Colonic mucosa (tissue), 4 donors: ENCODE measurements at regions not wholly inside any gene's neighbourhood (a gene's known extent, or its start where the extent isn't known, plus 50 kb on each side); places are given as distances from the start of the nearest gene placed in this dataset.

Experiments used
- DNase-seq: peaks from one replicate; pipeline ENCODE4 v3.0.0-alpha.2; 2020
- H3K27ac ChIP-seq: fragments of 200-600 bp; one replicate; pipeline ENCODE4 v1.8.0; 2021
- H3K27me3 ChIP-seq: fragments of 200-600 bp; one replicate; pipeline ENCODE4 v1.8.0; 2021
- H3K36me3 ChIP-seq: fragments of 200-600 bp; one replicate; pipeline ENCODE4 v1.8.0; 2021
- H3K4me1 ChIP-seq: fragments of 200-600 bp; one replicate; pipeline ENCODE4 v1.8.0; 2021; ENCODE audit warnings: mild to moderate bottlenecking
- H3K4me3 ChIP-seq: fragments of 200-600 bp; one replicate; pipeline ENCODE4 v1.8.0; 2021
- H3K9ac ChIP-seq, 2 donors: one replicate each; pipeline ENCODE4 v1.7.0; 2013; ENCODE audit warnings: control low read depth in 2 of 2, low read depth in 2 of 2, low read length in 2 of 2
- H3K9me3 ChIP-seq: fragments of 200-600 bp; one replicate; pipeline ENCODE4 v1.8.0; 2021
- intact Hi-C: fragments of 100-400 bp; cut with DNase I; formaldehyde crosslinking; loops from one replicate; pipeline ENCODE4 v1.14.1; 2022
- TF ChIP-seq, protein P1 (sequence below): fragments of 200-600 bp; IDR thresholded peaks from one replicate; pipeline ENCODE4 v1.8.0; 2022; ENCODE audit warnings: antibody characterized with exemption, mild to moderate bottlenecking
- donor health status: healthy.
- donor health status: DM: no; HTN: no; CAD: no.
- donor health status: DM: no; HTN: no; CAD: no.

DNA sequence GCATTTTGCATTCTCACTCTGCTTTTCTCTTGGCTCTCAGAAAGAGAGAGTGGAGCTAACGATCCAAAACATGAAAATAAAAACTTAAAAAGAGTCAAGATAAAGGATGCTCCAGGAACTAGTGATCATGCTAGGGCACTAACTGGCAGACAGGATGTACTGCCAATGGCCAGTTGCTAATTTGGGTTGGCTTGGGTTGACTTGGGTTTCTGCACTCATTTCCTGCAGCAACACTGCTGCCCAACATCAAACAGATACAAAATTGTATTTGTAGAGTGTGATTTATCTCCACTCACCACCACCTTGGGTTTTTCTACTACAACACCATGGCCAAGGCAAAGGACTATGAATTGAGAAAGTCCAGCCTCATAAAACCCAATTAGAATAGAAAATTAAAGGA lies 662.3 kb upstream of the PTBP2 start:
- H3K36me3 ChIP-seq, result no peaks in the 10 kb centered on the region
- intact Hi-C loops, result no loop called here
- no peaks in the 10 kb centered on the region for H3K27me3 ChIP-seq
- H3K4me3 ChIP-seq, result no peak overlapping the region
- no peaks in the 10 kb centered on the region for H3K9me3 ChIP-seq
- TF ChIP-seq, protein P1, sequence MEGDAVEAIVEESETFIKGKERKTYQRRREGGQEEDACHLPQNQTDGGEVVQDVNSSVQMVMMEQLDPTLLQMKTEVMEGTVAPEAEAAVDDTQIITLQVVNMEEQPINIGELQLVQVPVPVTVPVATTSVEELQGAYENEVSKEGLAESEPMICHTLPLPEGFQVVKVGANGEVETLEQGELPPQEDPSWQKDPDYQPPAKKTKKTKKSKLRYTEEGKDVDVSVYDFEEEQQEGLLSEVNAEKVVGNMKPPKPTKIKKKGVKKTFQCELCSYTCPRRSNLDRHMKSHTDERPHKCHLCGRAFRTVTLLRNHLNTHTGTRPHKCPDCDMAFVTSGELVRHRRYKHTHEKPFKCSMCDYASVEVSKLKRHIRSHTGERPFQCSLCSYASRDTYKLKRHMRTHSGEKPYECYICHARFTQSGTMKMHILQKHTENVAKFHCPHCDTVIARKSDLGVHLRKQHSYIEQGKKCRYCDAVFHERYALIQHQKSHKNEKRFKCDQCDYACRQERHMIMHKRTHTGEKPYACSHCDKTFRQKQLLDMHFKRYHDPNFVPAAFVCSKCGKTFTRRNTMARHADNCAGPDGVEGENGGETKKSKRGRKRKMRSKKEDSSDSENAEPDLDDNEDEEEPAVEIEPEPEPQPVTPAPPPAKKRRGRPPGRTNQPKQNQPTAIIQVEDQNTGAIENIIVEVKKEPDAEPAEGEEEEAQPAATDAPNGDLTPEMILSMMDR, result no peak
- no peaks in the 10 kb centered on the region for H3K4me1 ChIP-seq
- no peak overlapping the region for H3K27ac ChIP-seq
- H3K9ac ChIP-seq, result no peak overlapping the region
- DNase-seq, result no peak

DNA sequence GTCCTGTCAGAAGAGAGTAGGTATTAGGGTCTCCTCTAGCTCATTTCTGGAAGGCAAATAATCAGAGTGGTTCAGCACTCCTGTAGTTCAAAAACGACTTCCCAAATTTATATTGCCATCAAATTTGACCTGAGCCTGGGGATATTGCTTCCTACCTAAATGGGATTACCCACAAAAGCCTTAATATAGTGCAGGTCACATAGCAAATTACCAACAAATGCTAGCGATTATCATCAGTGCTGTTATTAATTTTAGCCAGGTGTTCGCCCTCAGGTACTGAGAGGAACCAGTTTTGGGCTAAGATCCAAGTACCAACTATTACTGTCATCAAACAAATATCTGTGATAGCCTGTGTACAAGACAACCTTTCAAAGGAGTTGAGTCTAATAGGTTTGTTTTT lies 661.8 kb upstream of the PTBP2 start:
- H3K4me1 ChIP-seq, result no peaks in the 10 kb centered on the region
- TF ChIP-seq, protein P1, result no peak
- H3K9me3 ChIP-seq, result no peaks in the 10 kb centered on the region
- no peaks in the 10 kb centered on the region for H3K27me3 ChIP-seq
- intact Hi-C loops, result no loop called here
- no peak overlapping the region for H3K27ac ChIP-seq
- H3K36me3 ChIP-seq, result no peaks in the 10 kb centered on the region
- H3K4me3 ChIP-seq, result no peak overlapping the region
- no peak overlapping the region for H3K9ac ChIP-seq
- DNase-seq, result no peak

- Histone ChIP-seq H3K27ac (no peak overlapping the region), H3K9ac (no peak overlapping the region), H3K4me3 (no peak overlapping the region), H3K27me3 (no peaks in the 10 kb centered on the region), H3K4me1 (no peaks in the 10 kb centered on the region), H3K36me3 (no peaks in the 10 kb centered on the region), H3K9me3 (no peaks in the 10 kb centered on the region)
- intact Hi-C loops, result no loop called here
- TF ChIP-seq, protein P1, result no peak
- no peak for DNase-seq
Measured at GRCh38 chr1:96060621-96061020, 661.0 kb upstream of the PTBP2 start.

DNA sequence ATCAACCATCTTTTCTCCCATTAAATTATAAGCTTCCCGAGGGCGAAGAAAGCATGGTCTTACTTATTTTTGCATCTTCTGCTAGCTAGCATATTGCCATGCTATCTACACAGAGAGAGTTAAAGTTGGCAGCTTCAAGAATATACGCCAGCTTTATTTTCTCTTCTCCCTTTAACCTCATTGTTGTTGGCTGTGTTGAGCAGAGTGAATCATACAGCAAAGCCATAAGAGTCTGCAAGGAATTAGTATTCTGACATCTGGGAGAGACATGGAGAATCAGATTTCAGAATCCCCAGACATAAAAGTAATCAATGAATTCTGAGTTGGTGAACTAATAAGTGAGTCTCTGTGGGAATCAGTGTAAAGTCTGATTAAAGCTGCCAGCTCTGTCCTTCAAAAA lies 649.6 kb upstream of the PTBP2 start:
- Histone ChIP-seq H3K4me3 (no peak overlapping the region), H3K27ac (no peak overlapping the region), H3K9me3 (no peaks in the 10 kb centered on the region), H3K27me3 (no peaks in the 10 kb centered on the region), H3K4me1 (no peaks in the 10 kb centered on the region), H3K36me3 (no peaks in the 10 kb centered on the region), H3K9ac (no peak overlapping the region)
- intact Hi-C loops, result no loop called here
- TF ChIP-seq, protein P1, result no peak
- no peak for DNase-seq

GRCh38 chr1:96073100-96073499 lies 648.5 kb upstream of the PTBP2 start:
- TF ChIP-seq, protein P1, result no peak
- Histone ChIP-seq H3K9me3 (no peaks in the 10 kb centered on the region), H3K36me3 (no peaks in the 10 kb centered on the region), H3K27me3 (no peaks in the 10 kb centered on the region), H3K27ac (no peak overlapping the region), H3K4me3 (no peak overlapping the region), H3K9ac (no peak overlapping the region), H3K4me1 (no peaks in the 10 kb centered on the region)
- intact Hi-C loops, result no loop called here
- DNase-seq, result no peak

- no peaks in the 10 kb centered on the region for H3K36me3 ChIP-seq
- H3K9ac ChIP-seq, result no peak overlapping the region
- no peak overlapping the region for H3K4me3 ChIP-seq
- no peaks in the 10 kb centered on the region for H3K4me1 ChIP-seq
- no peaks in the 10 kb centered on the region for H3K9me3 ChIP-seq
- TF ChIP-seq, protein P1, result no peak
- no peak for DNase-seq
- no peaks in the 10 kb centered on the region for H3K27me3 ChIP-seq
- no peak overlapping the region for H3K27ac ChIP-seq
- intact Hi-C loops, result no loop called here
Measured at GRCh38 chr1:96074422-96074821, 647.2 kb upstream of the PTBP2 start.
